Activated CD8-positive, alpha-beta T cell treated with anti-CD3 and anti-CD28 coated beads, Interleukin-2, amount 10 ng/mL, durations not matched to agents 7 days and 5 days (primary cell): ENCODE measurements at regions not wholly inside any gene's neighbourhood (a gene's known extent, or its start where the extent isn't known, plus 50 kb on each side); places are given as distances from the start of the nearest gene placed in this dataset.

ENCODE experiments used
- ATAC-seq: fragments of 150-1000 bp; cut with Tn5 transposase; one replicate; pipeline ENCODE4 v1.10.0; 2021; ENCODE audit warnings: moderate library complexity
- CTCF ChIA-PET: fragments of 350-600 bp; sonication (Branson Sonifier 250); formaldehyde crosslinking; loops from one replicate; lab custom pipeline; 2021; ENCODE audit warnings: antibody characterized with exemption; lab: Charles Lee
- POLR2A ChIA-PET: fragments of 350-600 bp; sonication (Branson Sonifier 250); formaldehyde crosslinking; loops from one replicate; lab custom pipeline; 2021; ENCODE audit warnings: antibody characterized with exemption; lab: Charles Lee
- DNase-seq: peaks from one replicate; pipeline ENCODE4 v3.0.0-alpha.2; 2020
- H3K27ac Mint-ChIP-seq: one replicate; pipeline ENCODE4 v1.8.0; 2021; ENCODE audit warnings: mild to moderate bottlenecking, mixed read lengths
- H3K27me3 Mint-ChIP-seq: one replicate; pipeline ENCODE4 v1.8.0; 2021; ENCODE audit warnings: low read depth, mixed read lengths
- H3K36me3 Mint-ChIP-seq: one replicate; pipeline ENCODE4 v1.8.0; 2021; ENCODE audit warnings: low read depth, mixed read lengths
- H3K4me1 Mint-ChIP-seq: one replicate; pipeline ENCODE4 v1.8.0; 2021; ENCODE audit warnings: low read depth, mixed read lengths
- H3K4me3 Mint-ChIP-seq: one replicate; pipeline ENCODE4 v1.8.0; 2021; ENCODE audit warnings: mild to moderate bottlenecking, mixed read lengths
- H3K9me3 Mint-ChIP-seq: one replicate; pipeline ENCODE4 v1.8.0; 2022; ENCODE audit warnings: mixed read lengths; ENCODE audit not compliant: insufficient read depth

- no peak overlapping the region for H3K27ac Mint-ChIP-seq
- DNase-seq: no peak
- no peak overlapping the region for H3K4me3 Mint-ChIP-seq
- H3K36me3 Mint-ChIP-seq: no peaks in the 10 kb centered on the region
- no peak for ATAC-seq
- no peaks in the 10 kb centered on the region for H3K9me3 Mint-ChIP-seq
- ChIA-PET CTCF (no interaction called here), POLR2A (no interaction called here)
- no peaks in the 10 kb centered on the region for H3K4me1 Mint-ChIP-seq
- no peaks in the 10 kb centered on the region for H3K27me3 Mint-ChIP-seq
Observed at GRCh38 chr5:101904736-101905135, 391.3 kb downstream of the SLCO4C1 start.

- H3K4me3 Mint-ChIP-seq: no peak overlapping the region
- DNase-seq (no peak), ATAC-seq (no peak)
- H3K36me3 Mint-ChIP-seq: no peaks in the 10 kb centered on the region
- CTCF ChIA-PET: no interaction called here
- no peak overlapping the region for H3K27ac Mint-ChIP-seq
- H3K27me3 Mint-ChIP-seq: no peaks in the 10 kb centered on the region
- no peaks in the 10 kb centered on the region for H3K4me1 Mint-ChIP-seq
- no peaks in the 10 kb centered on the region for H3K9me3 Mint-ChIP-seq
- POLR2A ChIA-PET: no interaction called here
Observed at GRCh38 chr5:101897914-101898313, 398.2 kb downstream of the SLCO4C1 start.

GRCh38 chr5:101894985-101895384 lies 401.1 kb downstream of the SLCO4C1 start:
- Mint-ChIP-seq H3K4me1 (no peaks in the 10 kb centered on the region), H3K27me3 (no peaks in the 10 kb centered on the region), H3K27ac (no peak overlapping the region), H3K9me3 (no peaks in the 10 kb centered on the region), H3K4me3 (no peak overlapping the region), H3K36me3 (no peaks in the 10 kb centered on the region)
- DNase-seq: no peak
- ChIA-PET CTCF (no interaction called here), POLR2A (no interaction called here)
- no peak for ATAC-seq

- Mint-ChIP-seq H3K4me1 (no peaks in the 10 kb centered on the region), H3K27me3 (no peaks in the 10 kb centered on the region), H3K36me3 (no peaks in the 10 kb centered on the region), H3K4me3 (no peak overlapping the region), H3K9me3 (no peaks in the 10 kb centered on the region), H3K27ac (no peak overlapping the region)
- POLR2A ChIA-PET: no interaction called here
- no peak for ATAC-seq
- DNase-seq: no peak
- CTCF ChIA-PET: no interaction called here
Observed at GRCh38 chr5:101878190-101878589, 417.9 kb downstream of the SLCO4C1 start.

- DNase-seq (no peak), ATAC-seq (no peak)
- H3K4me1 Mint-ChIP-seq: no peaks in the 10 kb centered on the region
- ChIA-PET POLR2A (no interaction called here), CTCF (no interaction called here)
- H3K4me3 Mint-ChIP-seq: no peak overlapping the region
- H3K9me3 Mint-ChIP-seq: no peaks in the 10 kb centered on the region
- H3K27ac Mint-ChIP-seq: no peak overlapping the region
- H3K27me3 Mint-ChIP-seq: no peaks in the 10 kb centered on the region
- H3K36me3 Mint-ChIP-seq: no peaks in the 10 kb centered on the region
Observed at GRCh38 chr5:101877451-101877850, 418.6 kb downstream of the SLCO4C1 start.

GRCh38 chr5:101866473-101866872 lies 429.6 kb downstream of the SLCO4C1 start:
- no peaks in the 10 kb centered on the region for H3K9me3 Mint-ChIP-seq
- H3K36me3 Mint-ChIP-seq: no peaks in the 10 kb centered on the region
- H3K4me3 Mint-ChIP-seq: no peak overlapping the region
- ChIA-PET POLR2A (no interaction called here), CTCF (no interaction called here)
- no peak for ATAC-seq
- no peaks in the 10 kb centered on the region for H3K4me1 Mint-ChIP-seq
- H3K27ac Mint-ChIP-seq: no peak overlapping the region
- no peaks in the 10 kb centered on the region for H3K27me3 Mint-ChIP-seq
- no peak for DNase-seq

- Mint-ChIP-seq H3K36me3 (no peaks in the 10 kb centered on the region), H3K27me3 (no peaks in the 10 kb centered on the region), H3K4me1 (no peaks in the 10 kb centered on the region), H3K4me3 (no peak overlapping the region), H3K9me3 (no peaks in the 10 kb centered on the region), H3K27ac (no peak overlapping the region)
- CTCF ChIA-PET: no interaction called here
- POLR2A ChIA-PET: no interaction called here
- no peak for DNase-seq
- no peak for ATAC-seq
Observed at GRCh38 chr5:101860563-101860962, 435.5 kb downstream of the SLCO4C1 start.

- DNase-seq: no peak
- Mint-ChIP-seq H3K27me3 (no peaks in the 10 kb centered on the region), H3K4me1 (no peaks in the 10 kb centered on the region), H3K36me3 (no peaks in the 10 kb centered on the region), H3K27ac (no peak overlapping the region), H3K9me3 (no peaks in the 10 kb centered on the region), H3K4me3 (no peak overlapping the region)
- no peak for ATAC-seq
- ChIA-PET CTCF (no interaction called here), POLR2A (no interaction called here)
Observed at GRCh38 chr5:101860145-101860544, 435.9 kb downstream of the SLCO4C1 start.

- Mint-ChIP-seq H3K36me3 (no peaks in the 10 kb centered on the region), H3K4me1 (no peaks in the 10 kb centered on the region), H3K4me3 (no peak overlapping the region), H3K27me3 (no peaks in the 10 kb centered on the region), H3K9me3 (no peaks in the 10 kb centered on the region), H3K27ac (no peak overlapping the region)
- ATAC-seq (no peak), DNase-seq (no peak)
- POLR2A ChIA-PET: no interaction called here
- CTCF ChIA-PET: no interaction called here
Observed at GRCh38 chr5:101846496-101846895, 449.6 kb downstream of the SLCO4C1 start.

GRCh38 chr5:101843055-101843454 lies 453.0 kb downstream of the SLCO4C1 start:
- ATAC-seq: no peak
- no peaks in the 10 kb centered on the region for H3K36me3 Mint-ChIP-seq
- no peaks in the 10 kb centered on the region for H3K9me3 Mint-ChIP-seq
- CTCF ChIA-PET: no interaction called here
- POLR2A ChIA-PET: no interaction called here
- H3K4me1 Mint-ChIP-seq: no peaks in the 10 kb centered on the region
- H3K4me3 Mint-ChIP-seq: no peak overlapping the region
- no peaks in the 10 kb centered on the region for H3K27me3 Mint-ChIP-seq
- no peak for DNase-seq
- H3K27ac Mint-ChIP-seq: no peak overlapping the region

GRCh38 chr5:101838435-101838834 lies 457.6 kb downstream of the SLCO4C1 start:
- H3K4me3 Mint-ChIP-seq: no peak overlapping the region
- no peak for DNase-seq
- H3K9me3 Mint-ChIP-seq: no peaks in the 10 kb centered on the region
- ATAC-seq: no peak
- H3K27ac Mint-ChIP-seq: no peak overlapping the region
- no peaks in the 10 kb centered on the region for H3K4me1 Mint-ChIP-seq
- H3K27me3 Mint-ChIP-seq: no peaks in the 10 kb centered on the region
- CTCF ChIA-PET: no interaction called here
- POLR2A ChIA-PET: no interaction called here
- no peaks in the 10 kb centered on the region for H3K36me3 Mint-ChIP-seq

GRCh38 chr5:101829255-101829654 lies 466.8 kb downstream of the SLCO4C1 start:
- no peaks in the 10 kb centered on the region for H3K36me3 Mint-ChIP-seq
- H3K27ac Mint-ChIP-seq: no peak overlapping the region
- H3K9me3 Mint-ChIP-seq: peaks cover 12% of the 10 kb centered on the region
- ChIA-PET POLR2A (no interaction called here), CTCF (no interaction called here)
- H3K4me1 Mint-ChIP-seq: no peaks in the 10 kb centered on the region
- no peaks in the 10 kb centered on the region for H3K27me3 Mint-ChIP-seq
- no peak overlapping the region for H3K4me3 Mint-ChIP-seq
- DNase-seq (no peak), ATAC-seq (no peak)

GRCh38 chr5:101811466-101811865 lies 484.6 kb downstream of the SLCO4C1 start:
- Mint-ChIP-seq H3K4me3 (no peak overlapping the region), H3K36me3 (no peaks in the 10 kb centered on the region), H3K9me3 (no peaks in the 10 kb centered on the region), H3K27me3 (no peaks in the 10 kb centered on the region), H3K27ac (no peak overlapping the region), H3K4me1 (no peaks in the 10 kb centered on the region)
- ChIA-PET CTCF (no interaction called here), POLR2A (no interaction called here)
- ATAC-seq (no peak), DNase-seq (no peak)
